ENCODE measurements at regions not wholly inside any gene's neighbourhood (a gene's known extent, or its start where the extent isn't known, plus 50 kb on each side); places are given as distances from the start of the nearest gene placed in this dataset.
A peak's percentile ranks its signal among the peaks of the same experiment; 100 is the strongest.

DNA sequence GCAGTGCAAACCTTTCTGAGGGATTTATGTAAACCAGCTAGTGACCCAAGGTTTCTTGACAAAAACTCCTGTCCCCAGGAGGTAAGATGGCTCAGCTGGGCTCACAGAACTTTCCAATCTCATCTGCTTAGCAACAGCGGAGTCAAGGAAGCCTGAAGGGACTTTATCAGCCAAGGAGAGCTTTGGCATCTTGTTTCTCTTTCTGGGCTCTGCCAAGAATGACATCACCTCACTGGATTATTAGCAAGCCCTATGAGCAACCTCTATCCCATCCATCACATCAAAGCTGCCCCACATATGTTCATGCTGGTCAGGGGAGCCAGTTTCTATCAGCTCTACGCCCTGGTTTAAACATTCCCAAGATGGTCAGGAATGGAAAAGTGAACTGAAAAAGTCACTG is 461.3 kb downstream of the ENC1 start:
- H3K36me3 ChIP-seq (replicated peaks; ENCODE audit: control insufficient read depth, insufficient read depth, low read length), result no peaks in the 10 kb centered on the region
- no peaks in the 10 kb centered on the region; the same call in 1 of the 2 replicates for H3K27me3 ChIP-seq (ENCODE audit: control insufficient read depth, insufficient read depth, low read length)
- H3K4me3 ChIP-seq (ENCODE audit: insufficient read depth, low read depth, low read length), result no peak overlapping the region
- no peak for DNase-seq

DNA sequence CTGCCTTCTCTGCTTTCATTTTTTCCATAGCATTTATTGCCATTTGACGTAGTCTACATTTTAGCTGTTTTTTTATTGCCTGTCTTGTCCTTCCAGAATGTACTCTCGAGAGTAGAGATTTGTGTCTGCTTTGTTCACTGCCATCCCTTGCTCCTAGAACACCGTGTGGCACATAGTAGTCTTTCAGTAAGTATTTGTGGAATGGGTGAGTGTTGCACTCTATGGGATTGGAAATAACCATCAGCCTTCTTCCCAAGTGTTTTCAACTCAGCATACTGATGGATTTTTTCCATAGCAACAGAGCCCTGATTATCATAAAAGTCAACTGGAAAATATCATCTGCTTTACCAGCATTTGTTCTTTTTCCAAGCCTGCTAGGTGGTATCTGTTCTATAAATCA is 462.6 kb downstream of the ENC1 start:
- no peaks in the 10 kb centered on the region for H3K36me3 ChIP-seq (replicated peaks; ENCODE audit: control insufficient read depth, insufficient read depth, low read length)
- H3K4me3 ChIP-seq (ENCODE audit: insufficient read depth, low read depth, low read length), result no peak overlapping the region
- no peaks in the 10 kb centered on the region for H3K27me3 ChIP-seq (ENCODE audit: control insufficient read depth, insufficient read depth, low read length)
- DNase-seq, result no peak

GRCh38 chr5:74174366-74174765 is 466.2 kb downstream of the ENC1 start:
- H3K36me3 ChIP-seq (replicated peaks; ENCODE audit: control insufficient read depth, insufficient read depth, low read length), result no peaks in the 10 kb centered on the region
- H3K4me3 ChIP-seq (ENCODE audit: insufficient read depth, low read depth, low read length), result no peak overlapping the region
- H3K27me3 ChIP-seq (ENCODE audit: control insufficient read depth, insufficient read depth, low read length), result no peaks in the 10 kb centered on the region
- no peak for DNase-seq

DNA sequence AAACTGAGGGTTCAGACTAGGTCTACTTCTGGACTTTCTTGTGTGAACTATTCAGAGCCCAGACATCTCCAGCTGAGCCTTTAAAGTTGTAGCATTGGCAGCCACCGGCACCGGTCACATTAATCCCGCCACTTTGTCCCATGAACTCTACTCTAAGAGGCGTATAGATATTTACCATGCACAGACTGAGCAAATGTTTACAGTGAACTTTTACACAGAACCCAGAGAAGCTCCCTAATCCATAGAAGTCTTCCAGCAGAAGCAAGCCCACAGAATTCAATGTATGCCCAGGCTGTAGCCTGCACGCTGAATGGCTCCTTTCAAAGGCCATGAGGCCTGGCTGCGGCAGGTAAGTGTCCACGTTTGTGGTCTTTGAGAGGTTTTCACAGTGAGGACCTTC is 466.9 kb downstream of the ENC1 start:
- no peaks in the 10 kb centered on the region for H3K36me3 ChIP-seq (replicated peaks; ENCODE audit: control insufficient read depth, insufficient read depth, low read length)
- H3K4me3 ChIP-seq (ENCODE audit: insufficient read depth, low read depth, low read length), result no peak overlapping the region
- no peaks in the 10 kb centered on the region for H3K27me3 ChIP-seq (ENCODE audit: control insufficient read depth, insufficient read depth, low read length)
- DNase-seq, result no peak

GRCh38 chr5:74173241-74173640 is 467.3 kb downstream of the ENC1 start:
- peak; percentile 22 for DNase-seq
- Histone ChIP-seq H3K36me3 (replicated peaks; ENCODE audit: control insufficient read depth, insufficient read depth, low read length) (no peaks in the 10 kb centered on the region), H3K4me3 (ENCODE audit: insufficient read depth, low read depth, low read length) (no peak overlapping the region), H3K27me3 (ENCODE audit: control insufficient read depth, insufficient read depth, low read length) (no peaks in the 10 kb centered on the region)

GRCh38 chr5:74169701-74170100 is 470.8 kb downstream of the ENC1 start:
- no peak for DNase-seq
- Histone ChIP-seq H3K4me3 (ENCODE audit: insufficient read depth, low read depth, low read length) (no peak overlapping the region), H3K36me3 (replicated peaks; ENCODE audit: control insufficient read depth, insufficient read depth, low read length) (no peaks in the 10 kb centered on the region), H3K27me3 (ENCODE audit: control insufficient read depth, insufficient read depth, low read length) (no peaks in the 10 kb centered on the region)

GRCh38 chr5:74167930-74168315 is 472.6 kb downstream of the ENC1 start:
- Histone ChIP-seq H3K4me3 (ENCODE audit: insufficient read depth, low read depth, low read length) (no peak overlapping the region), H3K36me3 (replicated peaks; ENCODE audit: control insufficient read depth, insufficient read depth, low read length) (no peaks in the 10 kb centered on the region), H3K27me3 (ENCODE audit: control insufficient read depth, insufficient read depth, low read length) (no peaks in the 10 kb centered on the region)
- DNase-seq, result no peak

- H3K27me3 ChIP-seq (ENCODE audit: control insufficient read depth, insufficient read depth, low read length), result no peaks in the 10 kb centered on the region
- DNase-seq, result no peak
- H3K36me3 ChIP-seq (replicated peaks; ENCODE audit: control insufficient read depth, insufficient read depth, low read length), result no peaks in the 10 kb centered on the region
- H3K4me3 ChIP-seq (ENCODE audit: insufficient read depth, low read depth, low read length), result no peak overlapping the region
Measured at GRCh38 chr5:74167206-74167929, 473.2 kb downstream of the ENC1 start.

- Histone ChIP-seq H3K27me3 (ENCODE audit: control insufficient read depth, insufficient read depth, low read length) (no peaks in the 10 kb centered on the region), H3K4me3 (ENCODE audit: insufficient read depth, low read depth, low read length) (no peak overlapping the region), H3K36me3 (replicated peaks; ENCODE audit: control insufficient read depth, insufficient read depth, low read length) (no peaks in the 10 kb centered on the region)
- DNase-seq, result no peak
Measured at GRCh38 chr5:74166064-74166463, 474.5 kb downstream of the ENC1 start.

GRCh38 chr5:74164725-74165235 is 475.7 kb downstream of the ENC1 start:
- no peak overlapping the region for H3K4me3 ChIP-seq (ENCODE audit: insufficient read depth, low read depth, low read length)
- no peaks in the 10 kb centered on the region for H3K27me3 ChIP-seq (ENCODE audit: control insufficient read depth, insufficient read depth, low read length)
- no peak for DNase-seq

DNA sequence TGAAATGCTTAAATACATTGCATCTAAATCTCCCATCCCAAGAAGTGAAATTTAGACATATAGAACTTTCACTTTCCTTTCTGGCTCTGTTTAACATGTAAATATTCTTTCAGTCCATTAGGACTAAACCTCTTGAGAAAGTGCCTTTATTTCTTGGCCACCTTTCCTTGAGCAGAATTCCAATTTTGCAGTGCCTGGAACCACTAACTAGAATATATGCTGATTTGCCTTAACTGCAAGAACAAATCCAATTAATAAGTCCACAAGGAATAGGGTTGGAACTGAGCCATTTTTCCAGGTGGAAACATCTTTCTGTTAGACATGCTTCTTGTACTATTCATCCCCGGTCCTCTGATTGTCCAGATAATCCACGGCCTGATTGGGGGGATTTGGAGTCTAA is 478.0 kb downstream of the ENC1 start:
- no peak for DNase-seq
- no peaks in the 10 kb centered on the region for H3K27me3 ChIP-seq (ENCODE audit: control insufficient read depth, insufficient read depth, low read length)
- H3K4me3 ChIP-seq (ENCODE audit: insufficient read depth, low read depth, low read length), result no peak overlapping the region
- no peaks in the 10 kb centered on the region for H3K36me3 ChIP-seq (replicated peaks; ENCODE audit: control insufficient read depth, insufficient read depth, low read length)

More at GRCh38 chr5:74164725-74165235, 475.7 kb downstream of the ENC1 start:
- H3K36me3 ChIP-seq (replicated peaks; ENCODE audit: control insufficient read depth, insufficient read depth, low read length), result no peaks in the 10 kb centered on the region

DNA sequence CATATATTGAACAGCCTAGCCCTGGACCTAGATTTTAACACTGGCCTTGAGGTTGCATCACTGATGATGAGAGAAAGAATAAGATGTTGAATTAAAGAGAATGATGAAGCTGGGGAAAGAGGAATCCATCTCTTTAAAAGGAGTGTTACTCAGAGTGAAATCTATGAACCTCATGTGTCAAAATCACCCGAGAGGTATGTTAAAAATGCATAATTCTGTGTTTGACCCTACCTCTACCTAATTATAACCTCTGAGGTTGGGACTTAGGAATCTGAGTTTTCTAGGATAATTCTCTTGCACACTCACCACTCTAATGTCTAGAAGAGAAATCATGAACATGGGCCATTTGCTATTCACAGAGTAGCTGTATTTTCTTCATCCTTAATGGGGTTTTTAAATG is 479.4 kb downstream of the ENC1 start:
- Histone ChIP-seq H3K36me3 (replicated peaks; ENCODE audit: control insufficient read depth, insufficient read depth, low read length) (no peaks in the 10 kb centered on the region), H3K27me3 (ENCODE audit: control insufficient read depth, insufficient read depth, low read length) (no peaks in the 10 kb centered on the region), H3K4me3 (ENCODE audit: insufficient read depth, low read depth, low read length) (no peak overlapping the region)
- DNase-seq, result no peak

DNA sequence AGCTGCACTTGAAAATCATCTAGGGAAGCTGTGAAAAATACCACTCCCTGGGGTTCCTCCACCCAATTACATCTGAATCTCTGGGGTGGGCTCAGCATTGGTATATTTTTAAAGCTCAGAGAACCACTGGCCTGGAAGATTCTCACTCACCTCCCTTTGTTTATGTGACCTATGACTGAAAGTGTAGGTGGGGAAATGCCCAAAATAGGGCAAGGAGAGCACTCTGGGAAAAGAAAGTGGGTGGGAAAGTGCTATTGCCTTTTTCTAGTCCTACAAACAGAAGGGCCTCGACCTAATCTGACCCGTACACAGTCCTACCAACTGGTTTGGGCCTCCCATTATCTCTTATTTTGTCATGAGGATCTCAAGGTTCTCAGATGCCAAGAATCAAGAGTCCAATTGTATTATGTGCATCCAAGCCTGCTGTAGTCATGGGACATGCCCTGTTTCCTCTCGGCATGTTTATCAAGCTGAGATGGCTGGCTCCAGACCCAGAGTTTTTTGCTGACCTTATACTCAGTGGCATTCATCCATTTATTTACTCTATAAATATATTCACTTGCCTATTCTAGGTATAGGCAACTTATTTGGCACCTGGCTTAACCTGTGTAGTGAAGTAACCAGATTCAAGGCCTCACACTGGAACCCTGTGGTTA is 483.7 kb downstream of the ENC1 start:
- Histone ChIP-seq H3K27me3 (ENCODE audit: control insufficient read depth, insufficient read depth, low read length) (no peaks in the 10 kb centered on the region), H3K4me3 (ENCODE audit: insufficient read depth, low read depth, low read length) (no peak overlapping the region), H3K36me3 (replicated peaks; ENCODE audit: control insufficient read depth, insufficient read depth, low read length) (no peaks in the 10 kb centered on the region)
- DNase-seq, result no peak

DNA sequence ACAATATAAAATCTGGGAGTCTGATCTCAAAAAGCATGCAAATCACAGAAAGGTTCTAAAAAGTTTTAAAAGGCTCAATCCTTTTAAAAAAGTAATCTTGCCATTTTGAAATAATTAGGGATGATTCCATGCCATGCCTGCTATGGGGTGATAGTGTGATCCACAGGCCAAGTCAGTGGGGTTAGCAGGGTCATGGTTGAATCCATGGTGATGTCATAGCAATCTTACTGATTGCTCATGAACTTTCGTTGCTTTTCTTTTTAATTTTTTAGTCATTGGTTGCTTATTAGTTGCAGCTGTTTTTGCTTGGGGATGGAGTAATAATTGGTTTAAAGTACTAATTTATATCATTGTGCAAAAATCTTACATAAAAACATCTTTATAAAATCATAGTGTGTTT is 485.0 kb downstream of the ENC1 start:
- H3K27me3 ChIP-seq (ENCODE audit: control insufficient read depth, insufficient read depth, low read length), result no peaks in the 10 kb centered on the region
- DNase-seq, result no peak
- H3K36me3 ChIP-seq (replicated peaks; ENCODE audit: control insufficient read depth, insufficient read depth, low read length), result no peaks in the 10 kb centered on the region
- no peak overlapping the region for H3K4me3 ChIP-seq (ENCODE audit: insufficient read depth, low read depth, low read length)

- Histone ChIP-seq H3K27me3 (ENCODE audit: control insufficient read depth, insufficient read depth, low read length) (no peaks in the 10 kb centered on the region), H3K4me3 (ENCODE audit: insufficient read depth, low read depth, low read length) (no peak overlapping the region), H3K36me3 (replicated peaks; ENCODE audit: control insufficient read depth, insufficient read depth, low read length) (no peaks in the 10 kb centered on the region)
- no peak for DNase-seq
Measured at GRCh38 chr5:74154526-74154925, 486.0 kb downstream of the ENC1 start.
